ENCODE measurements at regions not wholly inside any gene's neighbourhood (a gene's known extent, or its start where the extent isn't known, plus 50 kb on each side); places are given as distances from the start of the nearest gene placed in this dataset.

DNA sequence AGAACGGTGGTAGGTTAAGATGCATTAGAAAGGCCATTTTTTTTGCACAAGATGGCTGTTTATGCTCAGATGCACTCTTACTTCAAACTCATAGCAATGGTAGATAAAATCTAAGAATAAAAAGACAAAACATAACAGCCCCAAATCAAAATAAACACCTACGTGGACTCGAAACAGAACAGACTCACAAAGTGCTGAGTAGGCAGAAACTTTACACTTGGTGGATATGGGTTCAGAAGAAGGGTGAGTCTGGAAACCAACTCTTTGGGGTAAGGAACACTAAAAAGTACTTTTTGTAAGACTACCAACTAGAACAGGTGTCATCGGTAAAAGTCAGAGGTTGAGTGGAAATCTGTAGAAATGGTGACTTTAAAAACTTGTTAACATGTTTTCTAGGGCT lies 468.2 kb downstream of the OTOL1 start:
- H3K36me3 ChIP-seq (ENCODE audit: control insufficient read depth, insufficient read depth, low read length): no peaks in the 10 kb centered on the region
- Mint-ChIP-seq H3K4me3 (ENCODE audit: unreplicated experiment) (no peak overlapping the region), H3K4me1 (ENCODE audit: low read depth, unreplicated experiment) (no peaks in the 10 kb centered on the region), H3K27me3 (ENCODE audit: insufficient read depth, unreplicated experiment) (no peaks in the 10 kb centered on the region), H3K9me3 (ENCODE audit: unreplicated experiment) (no peaks in the 10 kb centered on the region), H3K36me3 (ENCODE audit: insufficient read depth, unreplicated experiment) (no peaks in the 10 kb centered on the region), H3K27ac (ENCODE audit: unreplicated experiment) (no peak overlapping the region)
- ChIA-PET POLR2A (no interaction called here), CTCF (no interaction called here)
- intact Hi-C loops (cut with micrococcal nuclease; ENCODE audit: unreplicated experiment): no loop called here
- H3K4me3 ChIP-seq (ENCODE audit: low read depth, low read length): no peak overlapping the region
- no peaks in the 10 kb centered on the region for H3K4me1 ChIP-seq
- no peaks in the 10 kb centered on the region for H3K9me3 ChIP-seq
- H3K27me3 ChIP-seq (replicated peaks; ENCODE audit: control insufficient read depth, insufficient read depth, low read length): no peaks in the 10 kb centered on the region
- no peak for DNase-seq
- BruUV-seq (replicated peaks): no TSS peak
- TF ChIP-seq, protein P1, sequence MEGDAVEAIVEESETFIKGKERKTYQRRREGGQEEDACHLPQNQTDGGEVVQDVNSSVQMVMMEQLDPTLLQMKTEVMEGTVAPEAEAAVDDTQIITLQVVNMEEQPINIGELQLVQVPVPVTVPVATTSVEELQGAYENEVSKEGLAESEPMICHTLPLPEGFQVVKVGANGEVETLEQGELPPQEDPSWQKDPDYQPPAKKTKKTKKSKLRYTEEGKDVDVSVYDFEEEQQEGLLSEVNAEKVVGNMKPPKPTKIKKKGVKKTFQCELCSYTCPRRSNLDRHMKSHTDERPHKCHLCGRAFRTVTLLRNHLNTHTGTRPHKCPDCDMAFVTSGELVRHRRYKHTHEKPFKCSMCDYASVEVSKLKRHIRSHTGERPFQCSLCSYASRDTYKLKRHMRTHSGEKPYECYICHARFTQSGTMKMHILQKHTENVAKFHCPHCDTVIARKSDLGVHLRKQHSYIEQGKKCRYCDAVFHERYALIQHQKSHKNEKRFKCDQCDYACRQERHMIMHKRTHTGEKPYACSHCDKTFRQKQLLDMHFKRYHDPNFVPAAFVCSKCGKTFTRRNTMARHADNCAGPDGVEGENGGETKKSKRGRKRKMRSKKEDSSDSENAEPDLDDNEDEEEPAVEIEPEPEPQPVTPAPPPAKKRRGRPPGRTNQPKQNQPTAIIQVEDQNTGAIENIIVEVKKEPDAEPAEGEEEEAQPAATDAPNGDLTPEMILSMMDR (IDR thresholded peaks at IDR 0.05; ENCODE audit: insufficient read depth in 1 of 2, low read depth in 1 of 2, low read length in 1 of 2, severe bottlenecking in 1 of 2, unreplicated experiment in 1 of 2): no peak

DNA sequence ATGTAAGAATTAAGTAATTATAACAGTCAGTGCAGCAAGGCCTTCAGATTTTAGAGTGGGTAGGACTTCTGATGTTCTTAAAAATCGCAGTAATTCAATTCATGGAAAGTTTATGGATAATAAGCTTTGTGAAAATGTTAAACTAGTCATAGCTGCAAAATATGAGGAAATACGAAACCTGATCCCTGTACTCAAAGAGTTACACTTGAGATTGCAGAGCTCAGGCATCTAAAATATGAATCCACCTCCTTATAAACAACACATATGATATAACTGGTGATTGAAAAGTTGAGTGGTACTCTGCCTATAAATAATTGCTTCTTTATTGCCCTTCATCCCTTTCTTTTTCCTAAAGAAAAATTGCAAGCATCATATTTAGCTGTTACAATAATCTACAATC lies 473.3 kb downstream of the OTOL1 start:
- ChIA-PET POLR2A (no interaction called here), CTCF (no interaction called here)
- no peaks in the 10 kb centered on the region for H3K27me3 Mint-ChIP-seq (ENCODE audit: insufficient read depth, unreplicated experiment)
- H3K4me3 Mint-ChIP-seq (ENCODE audit: unreplicated experiment): no peak overlapping the region
- H3K36me3 ChIP-seq (ENCODE audit: control insufficient read depth, insufficient read depth, low read length): no peaks in the 10 kb centered on the region
- H3K4me1 Mint-ChIP-seq (ENCODE audit: low read depth, unreplicated experiment): no peaks in the 10 kb centered on the region
- H3K9me3 ChIP-seq: no peaks in the 10 kb centered on the region
- H3K4me3 ChIP-seq (ENCODE audit: low read depth, low read length): no peak overlapping the region
- no TSS peak for BruUV-seq (replicated peaks)
- intact Hi-C loops (cut with micrococcal nuclease; ENCODE audit: unreplicated experiment): loop anchor here (5.0 kb wide), 1 partner anchor 1077 kb away; no protein-coding TSS in a partner anchor
- H3K27me3 ChIP-seq (replicated peaks; ENCODE audit: control insufficient read depth, insufficient read depth, low read length): no peaks in the 10 kb centered on the region
- no peaks in the 10 kb centered on the region for H3K4me1 ChIP-seq
- DNase-seq: no peak
- H3K9me3 Mint-ChIP-seq (ENCODE audit: unreplicated experiment): no peaks in the 10 kb centered on the region
- TF ChIP-seq, protein P1 (IDR thresholded peaks at IDR 0.05; ENCODE audit: insufficient read depth in 1 of 2, low read depth in 1 of 2, low read length in 1 of 2, severe bottlenecking in 1 of 2, unreplicated experiment in 1 of 2): no peak
- H3K27ac Mint-ChIP-seq (ENCODE audit: unreplicated experiment): no peak overlapping the region
- no peaks in the 10 kb centered on the region for H3K36me3 Mint-ChIP-seq (ENCODE audit: insufficient read depth, unreplicated experiment)

DNA sequence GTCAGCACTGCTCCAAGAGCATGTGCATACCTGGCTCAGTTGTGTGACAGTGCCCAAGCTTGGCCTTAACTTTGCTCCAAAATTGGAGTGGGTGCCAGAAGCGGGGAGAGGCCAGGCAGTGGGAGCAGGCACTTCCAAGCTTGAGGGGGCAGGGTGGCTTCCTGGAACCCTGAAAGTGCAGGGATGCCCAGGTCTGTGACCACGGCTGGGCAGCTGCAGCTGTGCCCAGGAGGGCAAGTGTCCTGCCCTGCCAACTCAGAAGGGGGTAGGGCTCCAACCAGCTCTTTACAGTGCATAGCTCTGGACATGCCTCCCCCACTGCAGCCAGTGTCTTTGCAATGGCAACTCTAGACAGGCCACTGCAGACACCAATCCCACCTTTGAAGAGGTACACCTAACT lies 478.6 kb downstream of the OTOL1 start:
- POLR2A ChIA-PET: no interaction called here
- H3K9me3 Mint-ChIP-seq (ENCODE audit: unreplicated experiment): no peaks in the 10 kb centered on the region
- H3K36me3 Mint-ChIP-seq (ENCODE audit: insufficient read depth, unreplicated experiment): no peaks in the 10 kb centered on the region
- TF ChIP-seq, protein P1 (IDR thresholded peaks at IDR 0.05; ENCODE audit: insufficient read depth in 1 of 2, low read depth in 1 of 2, low read length in 1 of 2, severe bottlenecking in 1 of 2, unreplicated experiment in 1 of 2): no peak
- H3K9me3 ChIP-seq: no peaks in the 10 kb centered on the region
- H3K4me1 ChIP-seq: no peaks in the 10 kb centered on the region
- no TSS peak for BruUV-seq (replicated peaks)
- H3K27ac Mint-ChIP-seq (ENCODE audit: unreplicated experiment): no peak overlapping the region
- DNase-seq: no peak
- H3K4me3 ChIP-seq (ENCODE audit: low read depth, low read length): no peak overlapping the region
- no peaks in the 10 kb centered on the region for H3K4me1 Mint-ChIP-seq (ENCODE audit: low read depth, unreplicated experiment)
- no peaks in the 10 kb centered on the region for H3K27me3 ChIP-seq (replicated peaks; ENCODE audit: control insufficient read depth, insufficient read depth, low read length)
- H3K4me3 Mint-ChIP-seq (ENCODE audit: unreplicated experiment): no peak overlapping the region
- CTCF ChIA-PET: no interaction called here
- intact Hi-C loops (cut with micrococcal nuclease; ENCODE audit: unreplicated experiment): no loop called here
- no peaks in the 10 kb centered on the region for H3K36me3 ChIP-seq (ENCODE audit: control insufficient read depth, insufficient read depth, low read length)
- no peaks in the 10 kb centered on the region for H3K27me3 Mint-ChIP-seq (ENCODE audit: insufficient read depth, unreplicated experiment)
